Prostate gland (tissue), 2 donors: ENCODE measurements at regions not wholly inside any gene's neighbourhood (a gene's known extent, or its start where the extent isn't known, plus 50 kb on each side); places are given as distances from the start of the nearest gene placed in this dataset.

ENCODE experiments used
- POLR2A ChIP-seq: fragments of 450-650 bp; IDR thresholded peaks from one replicate; pipeline ENCODE4 v1.6.1; 2016; ENCODE audit warnings: antibody characterized with exemption, mild to moderate bottlenecking
- POLR2AphosphoS5 ChIP-seq: sonication (generic); formaldehyde crosslinking; IDR thresholded peaks from one replicate; pipeline ENCODE4 v1.6.1; 2017; ENCODE audit warnings: antibody characterized with exemption
- TF ChIP-seq, protein P1 (sequence below), 4 experiments: fragments of 200-600 bp in 2 of 4; fragments of 450-650 bp in 2 of 4; sonication (generic) in 2 of 4; IDR thresholded peaks; 1 replicate in 3 of 4; 2 replicates in 1 of 4; pipeline ENCODE4 v1.5.1; 2016 to 2019; ENCODE audit warnings: antibody characterized with exemption in 4 of 4, mild to moderate bottlenecking in 2 of 4, moderate library complexity in 2 of 4

DNA sequence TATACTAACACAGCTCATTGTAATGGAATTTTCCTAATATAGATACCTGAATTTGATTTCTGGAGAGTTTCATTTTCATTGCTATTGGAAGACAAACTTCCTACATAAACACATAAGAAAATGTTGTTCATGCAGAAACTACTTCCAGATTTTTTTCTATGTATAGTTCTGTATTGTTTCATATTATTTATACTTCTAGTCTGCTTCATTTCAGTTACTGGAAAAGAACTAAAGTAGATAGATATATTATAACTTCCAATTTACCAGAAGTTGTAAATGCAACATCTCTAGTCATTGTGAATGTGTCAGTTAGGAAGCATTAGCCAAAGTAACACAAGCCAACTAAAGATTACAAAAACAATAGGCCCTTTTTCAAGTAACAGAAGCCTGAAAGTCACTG, 147.3 kb upstream of the ZNF385D start:
- TF ChIP-seq POLR2AphosphoS5 (no peak), POLR2A (no peak)
- TF ChIP-seq, protein P1, sequence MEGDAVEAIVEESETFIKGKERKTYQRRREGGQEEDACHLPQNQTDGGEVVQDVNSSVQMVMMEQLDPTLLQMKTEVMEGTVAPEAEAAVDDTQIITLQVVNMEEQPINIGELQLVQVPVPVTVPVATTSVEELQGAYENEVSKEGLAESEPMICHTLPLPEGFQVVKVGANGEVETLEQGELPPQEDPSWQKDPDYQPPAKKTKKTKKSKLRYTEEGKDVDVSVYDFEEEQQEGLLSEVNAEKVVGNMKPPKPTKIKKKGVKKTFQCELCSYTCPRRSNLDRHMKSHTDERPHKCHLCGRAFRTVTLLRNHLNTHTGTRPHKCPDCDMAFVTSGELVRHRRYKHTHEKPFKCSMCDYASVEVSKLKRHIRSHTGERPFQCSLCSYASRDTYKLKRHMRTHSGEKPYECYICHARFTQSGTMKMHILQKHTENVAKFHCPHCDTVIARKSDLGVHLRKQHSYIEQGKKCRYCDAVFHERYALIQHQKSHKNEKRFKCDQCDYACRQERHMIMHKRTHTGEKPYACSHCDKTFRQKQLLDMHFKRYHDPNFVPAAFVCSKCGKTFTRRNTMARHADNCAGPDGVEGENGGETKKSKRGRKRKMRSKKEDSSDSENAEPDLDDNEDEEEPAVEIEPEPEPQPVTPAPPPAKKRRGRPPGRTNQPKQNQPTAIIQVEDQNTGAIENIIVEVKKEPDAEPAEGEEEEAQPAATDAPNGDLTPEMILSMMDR (IDR thresholded peaks at IDR 0.05), result no peak
